Stimulated activated effector memory CD8-positive, alpha-beta T cell treated with anti-CD3 and anti-CD28 coated beads, Interleukin-12 subunit alpha, Interleukin-12 subunit beta, amount 100 ng/mL, for 72 hours (primary cell): ENCODE measurements at regions not wholly inside any gene's neighbourhood (a gene's known extent, or its start where the extent isn't known, plus 50 kb on each side); places are given as distances from the start of the nearest gene placed in this dataset.

ENCODE experiments used
- ATAC-seq: fragments of 150-1000 bp; cut with Tn5 transposase; 2 replicates; pipeline ENCODE4 v1.10.0; 2021
- DNase-seq, 2 donors: peaks; one replicate each; pipeline ENCODE4 v3.0.0; 2021 to 2022; ENCODE audit warnings: low spot score in 2 of 2
- H3K27ac Mint-ChIP-seq: one replicate; pipeline ENCODE4 v1.8.0; 2022; ENCODE audit warnings: mild to moderate bottlenecking, mixed read lengths
- H3K36me3 Mint-ChIP-seq: one replicate; pipeline ENCODE4 v1.8.0; 2022; ENCODE audit warnings: mild to moderate bottlenecking, mixed read lengths
- H3K4me1 Mint-ChIP-seq: one replicate; pipeline ENCODE4 v1.8.0; 2022; ENCODE audit warnings: mixed read lengths
- H3K4me3 Mint-ChIP-seq: one replicate; pipeline ENCODE4 v1.8.0; 2022; ENCODE audit warnings: mild to moderate bottlenecking, mixed read lengths
- H3K9me3 Mint-ChIP-seq: one replicate; pipeline ENCODE4 v1.8.0; 2022; ENCODE audit warnings: mixed read lengths

GRCh38 chr7:155867280-155867679, 55.0 kb upstream of the SHH start:
- Mint-ChIP-seq H3K4me3 (no peak overlapping the region), H3K27ac (no peak overlapping the region), H3K36me3 (no peaks in the 10 kb centered on the region), H3K9me3 (no peaks in the 10 kb centered on the region), H3K4me1 (no peaks in the 10 kb centered on the region)
- DNase-seq: no peak
- no peak for ATAC-seq

- DNase-seq (no peak), ATAC-seq (no peak)
- Mint-ChIP-seq H3K4me1 (no peaks in the 10 kb centered on the region), H3K27ac (no peak overlapping the region), H3K9me3 (no peaks in the 10 kb centered on the region), H3K4me3 (no peak overlapping the region), H3K36me3 (no peaks in the 10 kb centered on the region)
Measured at GRCh38 chr7:155865830-155866525, 53.7 kb upstream of the SHH start.

DNA sequence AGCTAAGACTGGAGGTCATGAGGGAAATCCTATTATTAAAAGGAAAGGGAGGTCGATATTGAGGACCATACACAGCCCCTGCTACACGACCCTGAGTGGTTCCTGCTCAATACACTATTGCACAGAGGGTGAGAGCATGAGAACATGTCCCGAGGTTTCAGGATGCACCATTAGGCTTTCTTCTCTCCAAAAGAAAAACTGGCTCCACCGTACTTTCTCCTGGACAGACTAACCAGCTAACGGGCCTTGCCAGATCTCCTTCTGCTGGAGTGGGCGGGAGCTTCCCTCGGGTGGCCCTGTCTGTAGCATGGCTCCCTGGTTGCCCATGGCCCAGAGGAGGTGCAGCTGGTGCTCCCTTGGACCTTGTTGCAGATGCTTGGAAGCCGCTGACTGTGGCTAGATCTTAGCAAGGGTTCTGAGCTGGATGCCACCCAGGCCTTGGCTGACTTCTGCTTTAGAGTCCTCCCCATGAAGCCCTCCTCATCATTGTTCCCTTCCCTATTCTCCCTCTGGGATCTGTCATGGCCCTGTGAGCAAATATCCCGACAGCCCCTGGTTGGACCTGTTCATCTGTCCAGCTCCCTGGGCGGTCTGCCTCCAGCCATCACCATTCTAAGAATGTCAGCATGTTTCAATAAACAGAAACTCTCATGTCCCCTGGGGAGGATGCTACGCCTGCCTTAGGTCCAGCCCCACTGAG, 52.9 kb upstream of the SHH start:
- no peak for DNase-seq
- no peak overlapping the region for H3K4me3 Mint-ChIP-seq
- no peaks in the 10 kb centered on the region for H3K4me1 Mint-ChIP-seq
- no peaks in the 10 kb centered on the region for H3K36me3 Mint-ChIP-seq
- H3K9me3 Mint-ChIP-seq: no peaks in the 10 kb centered on the region
- no peak overlapping the region for H3K27ac Mint-ChIP-seq
- no peak for ATAC-seq

GRCh38 chr7:155864271-155864985, 52.2 kb upstream of the SHH start:
- ATAC-seq (no peak), DNase-seq (no peak)
- no peaks in the 10 kb centered on the region for H3K9me3 Mint-ChIP-seq
- H3K27ac Mint-ChIP-seq: no peak overlapping the region
- H3K4me3 Mint-ChIP-seq: no peak overlapping the region
- H3K36me3 Mint-ChIP-seq: no peaks in the 10 kb centered on the region
- no peaks in the 10 kb centered on the region for H3K4me1 Mint-ChIP-seq

- ATAC-seq (no peak), DNase-seq (no peak)
- H3K4me1 Mint-ChIP-seq: no peaks in the 10 kb centered on the region
- no peaks in the 10 kb centered on the region for H3K36me3 Mint-ChIP-seq
- H3K27ac Mint-ChIP-seq: no peak overlapping the region
- H3K9me3 Mint-ChIP-seq: no peaks in the 10 kb centered on the region
- no peak overlapping the region for H3K4me3 Mint-ChIP-seq
Measured at GRCh38 chr7:155863721-155864151, 51.5 kb upstream of the SHH start.

GRCh38 chr7:155862123-155862892, 50.0 kb upstream of the SHH start:
- Mint-ChIP-seq H3K4me3 (no peak overlapping the region), H3K36me3 (no peaks in the 10 kb centered on the region), H3K4me1 (no peaks in the 10 kb centered on the region), H3K27ac (no peak overlapping the region), H3K9me3 (no peaks in the 10 kb centered on the region)
- ATAC-seq (no peak), DNase-seq (no peak)
